Activated T-helper 17 cell treated with anti-CD3 and anti-CD28 coated beads, Interleukin-2, amount 50 U/mL, for 72 hours (primary cell): ENCODE measurements at regions not wholly inside any gene's neighbourhood (a gene's known extent, or its start where the extent isn't known, plus 50 kb on each side); places are given as distances from the start of the nearest gene placed in this dataset.

Source experiments
- ATAC-seq: fragments of 150-1000 bp; cut with Tn5 transposase; replicated peaks from 2 replicates; pipeline ENCODE4 v1.10.0; 2021; ENCODE audit warnings: mild to moderate bottlenecking, moderate library complexity
- H3K27ac Mint-ChIP-seq: one replicate; pipeline ENCODE4 v1.8.0; 2022; ENCODE audit warnings: mixed read lengths
- H3K27me3 Mint-ChIP-seq: one replicate; pipeline ENCODE4 v1.8.0; 2022; ENCODE audit warnings: mixed read lengths
- H3K36me3 Mint-ChIP-seq: one replicate; pipeline ENCODE4 v1.8.0; 2022; ENCODE audit warnings: low read depth, mild to moderate bottlenecking, mixed read lengths
- H3K4me1 Mint-ChIP-seq: one replicate; pipeline ENCODE4 v1.8.0; 2022; ENCODE audit warnings: mixed read lengths
- H3K4me3 Mint-ChIP-seq: one replicate; pipeline ENCODE4 v1.8.0; 2022; ENCODE audit warnings: mild to moderate bottlenecking, mixed read lengths
- H3K9me3 Mint-ChIP-seq: one replicate; pipeline ENCODE4 v1.8.0; 2022; ENCODE audit warnings: mixed read lengths

- no peak for ATAC-seq
- H3K4me1 Mint-ChIP-seq = no peaks in the 10 kb centered on the region
- H3K9me3 Mint-ChIP-seq = peaks cover 6% of the 10 kb centered on the region
- no peak overlapping the region for H3K4me3 Mint-ChIP-seq
- no peaks in the 10 kb centered on the region for H3K36me3 Mint-ChIP-seq
- H3K27me3 Mint-ChIP-seq = no peaks in the 10 kb centered on the region
- no peak overlapping the region for H3K27ac Mint-ChIP-seq
Observed at GRCh38 chrX:144259054-144259453, 375.2 kb downstream of the UBE2NL start.

- no peak overlapping the region for H3K27ac Mint-ChIP-seq
- no peak overlapping the region for H3K4me3 Mint-ChIP-seq
- no peaks in the 10 kb centered on the region for H3K9me3 Mint-ChIP-seq
- no peak for ATAC-seq
- H3K36me3 Mint-ChIP-seq = no peaks in the 10 kb centered on the region
- no peaks in the 10 kb centered on the region for H3K4me1 Mint-ChIP-seq
- no peaks in the 10 kb centered on the region for H3K27me3 Mint-ChIP-seq
Observed at GRCh38 chrX:144265641-144266040, 381.8 kb downstream of the UBE2NL start.

- H3K36me3 Mint-ChIP-seq = no peaks in the 10 kb centered on the region
- H3K4me1 Mint-ChIP-seq = no peaks in the 10 kb centered on the region
- peaks cover 11% of the 10 kb centered on the region for H3K9me3 Mint-ChIP-seq
- H3K27me3 Mint-ChIP-seq = no peaks in the 10 kb centered on the region
- no peak for ATAC-seq
- H3K27ac Mint-ChIP-seq = no peak overlapping the region
- H3K4me3 Mint-ChIP-seq = no peak overlapping the region
Observed at GRCh38 chrX:144275367-144275766, 391.5 kb downstream of the UBE2NL start.

GRCh38 chrX:144275843-144276242, 392.0 kb downstream of the UBE2NL start:
- ATAC-seq = no peak

GRCh38 chrX:144293229-144293628, 409.4 kb downstream of the UBE2NL start:
- Mint-ChIP-seq H3K36me3 (no peaks in the 10 kb centered on the region), H3K9me3 (peaks cover 15% of the 10 kb centered on the region), H3K27me3 (no peaks in the 10 kb centered on the region), H3K4me1 (no peaks in the 10 kb centered on the region), H3K27ac (no peak overlapping the region), H3K4me3 (no peak overlapping the region)
- no peak for ATAC-seq

More at GRCh38 chrX:144275843-144276242, 392.0 kb downstream of the UBE2NL start:
- Mint-ChIP-seq H3K4me3 (no peak overlapping the region), H3K36me3 (no peaks in the 10 kb centered on the region), H3K27ac (no peak overlapping the region), H3K9me3 (peaks cover 11% of the 10 kb centered on the region), H3K27me3 (no peaks in the 10 kb centered on the region), H3K4me1 (no peaks in the 10 kb centered on the region)

- H3K27ac Mint-ChIP-seq = no peak overlapping the region
- peaks cover 11% of the 10 kb centered on the region for H3K9me3 Mint-ChIP-seq
- no peak overlapping the region for H3K4me3 Mint-ChIP-seq
- H3K27me3 Mint-ChIP-seq = no peaks in the 10 kb centered on the region
- H3K36me3 Mint-ChIP-seq = no peaks in the 10 kb centered on the region
- no peak for ATAC-seq
- H3K4me1 Mint-ChIP-seq = no peaks in the 10 kb centered on the region
Observed at GRCh38 chrX:144295921-144296320, 412.1 kb downstream of the UBE2NL start.

- no peaks in the 10 kb centered on the region for H3K36me3 Mint-ChIP-seq
- peaks cover 11% of the 10 kb centered on the region for H3K9me3 Mint-ChIP-seq
Observed at GRCh38 chrX:144297221-144297620, 413.4 kb downstream of the UBE2NL start.

GRCh38 chrX:144327495-144327894, 443.6 kb downstream of the UBE2NL start:
- H3K27me3 Mint-ChIP-seq = no peaks in the 10 kb centered on the region
- no peak overlapping the region for H3K27ac Mint-ChIP-seq
- no peaks in the 10 kb centered on the region for H3K9me3 Mint-ChIP-seq
- no peaks in the 10 kb centered on the region for H3K36me3 Mint-ChIP-seq
- no peak overlapping the region for H3K4me3 Mint-ChIP-seq
- no peaks in the 10 kb centered on the region for H3K4me1 Mint-ChIP-seq
- ATAC-seq = no peak

More at GRCh38 chrX:144297221-144297620, 413.4 kb downstream of the UBE2NL start:
- Mint-ChIP-seq H3K27me3 (no peaks in the 10 kb centered on the region), H3K27ac (no peak overlapping the region), H3K4me1 (no peaks in the 10 kb centered on the region), H3K4me3 (no peak overlapping the region)
- ATAC-seq = no peak

GRCh38 chrX:144333429-144333828, 449.6 kb downstream of the UBE2NL start:
- H3K9me3 Mint-ChIP-seq = no peaks in the 10 kb centered on the region

GRCh38 chrX:144334577-144334976, 450.7 kb downstream of the UBE2NL start:
- Mint-ChIP-seq H3K4me1 (no peaks in the 10 kb centered on the region), H3K27ac (no peak overlapping the region), H3K36me3 (no peaks in the 10 kb centered on the region), H3K4me3 (no peak overlapping the region), H3K27me3 (no peaks in the 10 kb centered on the region), H3K9me3 (peaks cover 4% of the 10 kb centered on the region)
- no peak for ATAC-seq

More at GRCh38 chrX:144333429-144333828, 449.6 kb downstream of the UBE2NL start:
- no peak overlapping the region for H3K4me3 Mint-ChIP-seq
- no peak overlapping the region for H3K27ac Mint-ChIP-seq
- no peaks in the 10 kb centered on the region for H3K27me3 Mint-ChIP-seq
- H3K4me1 Mint-ChIP-seq = no peaks in the 10 kb centered on the region
- H3K36me3 Mint-ChIP-seq = no peaks in the 10 kb centered on the region
- no peak for ATAC-seq

GRCh38 chrX:144335402-144335801, 451.5 kb downstream of the UBE2NL start:
- Mint-ChIP-seq H3K9me3 (peaks cover 4% of the 10 kb centered on the region), H3K27me3 (no peaks in the 10 kb centered on the region), H3K27ac (no peak overlapping the region), H3K4me3 (no peak overlapping the region), H3K36me3 (no peaks in the 10 kb centered on the region), H3K4me1 (no peaks in the 10 kb centered on the region)
- ATAC-seq = no peak

- Mint-ChIP-seq H3K9me3 (no peaks in the 10 kb centered on the region), H3K4me3 (no peak overlapping the region), H3K27ac (no peak overlapping the region), H3K27me3 (no peaks in the 10 kb centered on the region), H3K4me1 (no peaks in the 10 kb centered on the region), H3K36me3 (no peaks in the 10 kb centered on the region)
- ATAC-seq = no peak
Observed at GRCh38 chrX:144379156-144379555, 495.3 kb downstream of the UBE2NL start.

- ATAC-seq = no peak
- Mint-ChIP-seq H3K36me3 (no peaks in the 10 kb centered on the region), H3K9me3 (no peaks in the 10 kb centered on the region), H3K4me3 (no peak overlapping the region), H3K4me1 (no peaks in the 10 kb centered on the region), H3K27ac (no peak overlapping the region), H3K27me3 (no peaks in the 10 kb centered on the region)
Observed at GRCh38 chrX:144388738-144389137, 504.9 kb downstream of the UBE2NL start.
